IMR-90 (cell line): ENCODE measurements at regions not wholly inside any gene's neighbourhood (a gene's known extent, or its start where the extent isn't known, plus 50 kb on each side); places are given as distances from the start of the nearest gene placed in this dataset.

Experiments used
- ATAC-seq: fragments of 200-7000 bp; cut with Tn5 transposase; 2 replicates; pipeline ENCODE4 v1.9.1; 2020; ENCODE audit warnings: low read depth, mild to moderate bottlenecking, moderate library complexity
- BruUV-seq: library from RNA; stranded (reverse); fragments of 400-500 nt; replicated peaks from 2 replicates; lab custom pipeline; 2021; lab: Mats Ljungman, UMichigan
- CTCF ChIA-PET: fragments of 300-600 bp; formaldehyde crosslinking; extraction: SDS; loops from one replicate; lab custom pipeline; 2021; ENCODE audit warnings: antibody characterized with exemption; lab: Yijun Ruan, JAX
- POLR2A ChIA-PET: fragments of 300-600 bp; sonication (Branson Sonifier 250); formaldehyde crosslinking; loops from one replicate; lab custom pipeline; 2022; ENCODE audit warnings: antibody characterized with exemption; ENCODE audit not compliant: unreplicated experiment; lab: Charles Lee
- DNase-seq: peaks from one replicate; pipeline ENCODE4 v3.0.0; 2013
- H2AFZ ChIP-seq: replicated peaks from 2 replicates; pipeline ENCODE3; 2013; ENCODE audit warnings: low read length, mild to moderate bottlenecking; ENCODE audit not compliant: poor library complexity
- H2AK5ac ChIP-seq: 2 replicates; pipeline ENCODE4 v1.6.1; 2013; ENCODE audit warnings: low read depth, low read length, inconsistent platforms
- H2AK9ac ChIP-seq: replicated peaks from 2 replicates; pipeline ENCODE3; 2013; ENCODE audit warnings: mild to moderate bottlenecking, low read depth, low read length, moderate library complexity; ENCODE audit not compliant: poor library complexity
- H2BK120ac ChIP-seq: 2 replicates; pipeline ENCODE4 v1.6.1; 2013; ENCODE audit warnings: low read depth, low read length, inconsistent platforms
- H2BK15ac ChIP-seq: 3 replicates; pipeline ENCODE4 v1.6.1; 2013; ENCODE audit warnings: low read depth, low read length, inconsistent platforms
- H2BK20ac ChIP-seq: 2 replicates; pipeline ENCODE4 v1.6.1; 2013; ENCODE audit warnings: low read depth, mild to moderate bottlenecking, inconsistent platforms, low read length, moderate library complexity
- H2BK5ac ChIP-seq: 2 replicates; pipeline ENCODE4 v1.6.1; 2013; ENCODE audit warnings: mild to moderate bottlenecking, low read depth, low read length, inconsistent platforms; ENCODE audit not compliant: poor library complexity, severe bottlenecking
- H3K14ac ChIP-seq: replicated peaks from 2 replicates; pipeline ENCODE4 v1.6.1; 2013; ENCODE audit warnings: low read depth, low read length, inconsistent platforms
- H3K18ac ChIP-seq: 2 replicates; pipeline ENCODE4 v1.6.1; 2013; ENCODE audit warnings: low read depth, low read length, control low read depth
- H3K23ac ChIP-seq: 2 replicates; pipeline ENCODE4 v1.6.1; 2013; ENCODE audit warnings: low read depth, low read length, inconsistent platforms
- H3K27ac ChIP-seq: 2 replicates; pipeline ENCODE4 v1.5.1; 2013; ENCODE audit warnings: mild to moderate bottlenecking, control low read depth, low read length; ENCODE audit not compliant: insufficient read depth
- H3K27me3 ChIP-seq: 2 replicates; pipeline ENCODE4 v1.6.1; 2013; ENCODE audit warnings: low read length; ENCODE audit not compliant: control insufficient read depth, insufficient read depth
- H3K36me3 ChIP-seq: 2 replicates; pipeline ENCODE4 v1.6.1; 2013; ENCODE audit warnings: low read length, mixed read lengths; ENCODE audit not compliant: control insufficient read depth, insufficient read depth
- H3K4ac ChIP-seq: 2 replicates; pipeline ENCODE4 v1.6.1; 2013; ENCODE audit warnings: low read depth, low read length, inconsistent platforms
- H3K4me1 ChIP-seq: 2 replicates; pipeline ENCODE4 v1.6.1; 2013; ENCODE audit warnings: low read length, mixed read lengths; ENCODE audit not compliant: control insufficient read depth, insufficient read depth
- H3K4me2 ChIP-seq: 2 replicates; pipeline ENCODE4 v1.6.1; 2013; ENCODE audit warnings: low read depth, mild to moderate bottlenecking, control low read depth, low read length, moderate library complexity
- H3K4me3 ChIP-seq: 2 replicates; pipeline ENCODE4 v1.5.1; 2013; ENCODE audit warnings: low read depth, mild to moderate bottlenecking, control low read depth, low read length, moderate library complexity; ENCODE audit not compliant: insufficient read depth
- H3K56ac ChIP-seq: 2 replicates; pipeline ENCODE4 v1.6.1; 2013; ENCODE audit warnings: low read length, inconsistent platforms; ENCODE audit not compliant: insufficient read depth; ENCODE audit errors: extremely low read depth
- H3K79me1 ChIP-seq, 2 experiments: 2 replicates each; pipeline ENCODE4 v1.6.1; 2013; ENCODE audit warnings: low read length in 2 of 2, inconsistent platforms in 1 of 2, low read depth in 1 of 2
- H3K9ac ChIP-seq: 2 replicates; pipeline ENCODE4 v1.6.1; 2013; ENCODE audit warnings: low read depth, low read length, control low read depth
- H3K9me1 ChIP-seq: 2 replicates; pipeline ENCODE4 v1.6.1; 2013; ENCODE audit warnings: low read length, inconsistent platforms; ENCODE audit not compliant: insufficient read depth
- H3K9me3 ChIP-seq: 2 replicates; pipeline ENCODE4 v1.6.1; 2013; ENCODE audit warnings: low read length; ENCODE audit not compliant: control insufficient read depth, insufficient read depth
- H4K20me1 ChIP-seq: 2 replicates; pipeline ENCODE4 v1.6.1; 2013; ENCODE audit warnings: low read length, inconsistent platforms; ENCODE audit not compliant: insufficient read depth
- H4K5ac ChIP-seq: 2 replicates; pipeline ENCODE4 v1.6.1; 2013; ENCODE audit warnings: mild to moderate bottlenecking, low read depth, low read length, control low read depth
- H4K8ac ChIP-seq, 2 experiments: 2 replicates each; pipeline ENCODE4 v1.6.1; 2013; ENCODE audit warnings: low read depth in 2 of 2, low read length in 2 of 2, control low read depth in 1 of 2, inconsistent platforms in 1 of 2
- H4K91ac ChIP-seq: 2 replicates; pipeline ENCODE4 v1.6.1; 2013; ENCODE audit warnings: low read depth, low read length, inconsistent platforms; ENCODE audit not compliant: insufficient read depth
- BHLHE40 ChIP-seq: fragments of 150-350 bp; IDR thresholded peaks from 2 replicates; pipeline ENCODE4 v1.6.1; 2016; ENCODE audit warnings: mild to moderate bottlenecking, low read depth, low read length
- CEBPB ChIP-seq: IDR thresholded peaks from 2 replicates; pipeline ENCODE4 v1.6.1; 2012; ENCODE audit warnings: low read depth, low read length, improper control_type of control experiment
- CHD1 ChIP-seq: IDR thresholded peaks from 2 replicates; pipeline ENCODE4 v1.6.1; 2012; ENCODE audit warnings: low read depth, low read length, improper control_type of control experiment
- CTCF ChIP-seq: conservative IDR thresholded peaks from 2 replicates; pipeline ENCODE4 v1.5.1; 2012; ENCODE audit warnings: mild to moderate bottlenecking, low read depth, low read length, improper control_type of control experiment
- FOS ChIP-seq: fragments of 150-350 bp; IDR thresholded peaks from 2 replicates; pipeline ENCODE4 v1.6.1; 2016; ENCODE audit warnings: low read depth, low read length
- MAFK ChIP-seq: IDR thresholded peaks from 2 replicates; pipeline ENCODE4 v1.6.1; 2012; ENCODE audit warnings: low read depth, low read length, improper control_type of control experiment
- MAZ ChIP-seq: IDR thresholded peaks from 2 replicates; pipeline ENCODE4 v1.6.1; 2012; ENCODE audit warnings: low read depth, mild to moderate bottlenecking, low read length, improper control_type of control experiment, moderate library complexity, borderline replicate concordance
- MXI1 ChIP-seq: IDR thresholded peaks from 2 replicates; pipeline ENCODE4 v1.6.1; 2012; ENCODE audit warnings: low read depth, mild to moderate bottlenecking, low read length, moderate library complexity, borderline replicate concordance
- NFE2L2 ChIP-seq: fragments of 150-350 bp; IDR thresholded peaks from 2 replicates; pipeline ENCODE4 v1.6.1; 2016; ENCODE audit warnings: low read depth, mild to moderate bottlenecking, low read length
- POLR2A ChIP-seq: IDR thresholded peaks from 2 replicates; pipeline ENCODE4 v1.6.1; 2012; ENCODE audit warnings: mild to moderate bottlenecking, low read depth, low read length
- RAD21 ChIP-seq: IDR thresholded peaks from 2 replicates; pipeline ENCODE4 v1.6.1; 2012; ENCODE audit warnings: low read length, improper control_type of control experiment
- RCOR1 ChIP-seq: IDR thresholded peaks from 2 replicates; pipeline ENCODE4 v1.6.1; 2012; ENCODE audit warnings: mild to moderate bottlenecking, low read length, improper control_type of control experiment; ENCODE audit not compliant: insufficient replicate concordance
- RFX5 ChIP-seq: IDR thresholded peaks from 2 replicates; pipeline ENCODE4 v1.8.0; 2012; ENCODE audit warnings: low read depth, mild to moderate bottlenecking, low read length, moderate library complexity
- SMC3 ChIP-seq: fragments of 150-350 bp; IDR thresholded peaks from 2 replicates; pipeline ENCODE4 v1.6.1; 2016; ENCODE audit warnings: low read depth, mild to moderate bottlenecking, antibody characterized with exemption, low read length, moderate library complexity
- USF2 ChIP-seq: fragments of 150-350 bp; IDR thresholded peaks from 2 replicates; pipeline ENCODE4 v1.6.1; 2017; ENCODE audit warnings: mild to moderate bottlenecking, antibody characterized with exemption, low read length, low read depth
- WGBS, 2 experiments: methylation state at CpG; one replicate each; pipeline versions ENCODE4 v1.1.5 to v1.1.7; 2013; ENCODE audit warnings: missing lambda C conversion rate in 2 of 2; ENCODE audit not compliant: insufficient read length in 1 of 2; ENCODE audit errors: extremely low coverage in 2 of 2; 5-methylcytosine and 5-hydroxymethylcytosine counted together
- dilution Hi-C: fragments of 300-500 bp; cut with HindIII; formaldehyde crosslinking; loops from one replicate; pipeline ENCODE4 v1.14.3; 2018; ENCODE audit warnings: low sequenced_read_pairs; ENCODE audit not compliant: unreplicated experiment
- in situ Hi-C: fragments of 300-500 bp; cut with MboI; formaldehyde crosslinking; loops from 3 replicates; pipeline ENCODE4 v1.14.3; 2019; ENCODE audit warnings: low sequenced_read_pairs, inconsistent platforms, mixed read lengths
- intact Hi-C: fragments of 100-400 bp; cut with micrococcal nuclease; formaldehyde crosslinking; loops from 2 replicates; pipeline ENCODE4 v1.10.0; 2022

GRCh38 chr4:1467581-1468458 is 61.6 kb upstream of the NKX1-1 start:
- POLR2A ChIA-PET, result no interaction called here

More at GRCh38 chr4:1467581-1468458, 61.6 kb upstream of the NKX1-1 start:
- H2BK5ac ChIP-seq, result peak overlapping the region; percentile 25
- WGBS, 2 experiments, result 65% methylated on average over 5 of the region's 6 CpGs; no CpG with 5 or more reads in 1 of the 2 experiments
- H2AFZ ChIP-seq, result no peak overlapping the region
- H2BK15ac ChIP-seq, result no peak overlapping the region
- H2AK5ac ChIP-seq, result no peak overlapping the region
- H2BK120ac ChIP-seq, result no peak overlapping the region
- H3K9ac ChIP-seq, result no peak overlapping the region
- H2AK9ac ChIP-seq, result no peak overlapping the region
- BruUV-seq, result no TSS peak
- no peak overlapping the region for H3K4me3 ChIP-seq
- DNase-seq (no peak), ATAC-seq (no peak)
- H3K14ac ChIP-seq, result no peak overlapping the region
- intact Hi-C loops (no loop called here), in situ Hi-C loops (no loop called here), dilution Hi-C loops (no loop called here)
- no peak overlapping the region for H3K4ac ChIP-seq
- H3K23ac ChIP-seq, result no peak overlapping the region
- peaks cover 39% of the 10 kb centered on the region for H3K27me3 ChIP-seq
- H3K79me1 ChIP-seq, result no peaks in the 10 kb centered on the region
- no peaks in the 10 kb centered on the region for H3K36me3 ChIP-seq
- H3K9me3 ChIP-seq, result no peaks in the 10 kb centered on the region
- H3K9me1 ChIP-seq, result no peaks in the 10 kb centered on the region
- no peak overlapping the region for H3K4me2 ChIP-seq
- no peak overlapping the region for H3K56ac ChIP-seq
- H3K18ac ChIP-seq, result no peak overlapping the region
- H3K4me1 ChIP-seq, result peaks cover 2% of the 10 kb centered on the region; the same call in 1 of the 2 replicates
- no peak overlapping the region for H2BK20ac ChIP-seq
- no peak overlapping the region for H4K8ac ChIP-seq
- CTCF ChIA-PET, result no interaction called here
- no peaks in the 10 kb centered on the region for H4K20me1 ChIP-seq
- no peak overlapping the region for H3K27ac ChIP-seq
- no peak for TF ChIP-seq NFE2L2
- TF ChIP-seq POLR2A, result no peak
- TF ChIP-seq RAD21, result no peak
- TF ChIP-seq FOS, result no peak
- no peak for TF ChIP-seq MAZ
- TF ChIP-seq CHD1, result no peak
- no peak for TF ChIP-seq USF2
- TF ChIP-seq RFX5, result no peak
- TF ChIP-seq CEBPB, result no peak
- no peak for TF ChIP-seq CTCF
- no peak for TF ChIP-seq RCOR1
- no peak for TF ChIP-seq SMC3
- no peak for TF ChIP-seq BHLHE40
- TF ChIP-seq MAFK, result no peak
- no peak for TF ChIP-seq MXI1
- H4K91ac ChIP-seq, result no peak overlapping the region
- H4K5ac ChIP-seq, result no peak overlapping the region
